Esophagus squamous epithelium (tissue), 4 donors: ENCODE measurements at regions not wholly inside any gene's neighbourhood (a gene's known extent, or its start where the extent isn't known, plus 50 kb on each side); places are given as distances from the start of the nearest gene placed in this dataset.

Experiments used
- CTCF ChIP-seq, 6 experiments: fragments of 450-650 bp in 4 of 6; fragments of 200-600 bp in 2 of 6; sonication (generic) in 2 of 6; IDR thresholded peaks; one replicate each; pipeline ENCODE4 v1.5.1; 2016 to 2019; ENCODE audit warnings: antibody characterized with exemption in 6 of 6, mild to moderate bottlenecking in 4 of 6, moderate library complexity in 4 of 6
- POLR2A ChIP-seq, 4 donors: fragments of 450-650 bp; IDR thresholded peaks; one replicate each; pipeline ENCODE4 v1.6.1; 2017; ENCODE audit warnings: antibody characterized with exemption in 4 of 4, mild to moderate bottlenecking in 4 of 4, moderate library complexity in 3 of 4

GRCh38 chr1:222892137-222892769, 77.4 kb downstream of the DISP1 start:
- TF ChIP-seq POLR2A (IDR thresholded peaks at IDR 0.05) (no peak), CTCF (IDR thresholded peaks at IDR 0.05) (no peak)
